GM21447 (cell line): ENCODE measurements at regions not wholly inside any gene's neighbourhood (a gene's known extent, or its start where the extent isn't known, plus 50 kb on each side); places are given as distances from the start of the nearest gene placed in this dataset.

ENCODE experiments used
- ATAC-seq: cut with Tn5 transposase; IDR thresholded peaks from one replicate; pipeline ENCODE4 v1.9.1; 2021; ENCODE audit not compliant: unreplicated experiment

GRCh38 chr7:42395607-42396006, 158.6 kb upstream of the GLI3 start:
- ATAC-seq, result no peak

- ATAC-seq, result no peak
These were observed 155.8 kb upstream of the GLI3 start for GRCh38 chr7:42392826-42393225.

GRCh38 chr7:42389697-42390096, 152.7 kb upstream of the GLI3 start:
- ATAC-seq, result no peak

- ATAC-seq, result no peak
These were observed 148.9 kb upstream of the GLI3 start for GRCh38 chr7:42385912-42386311.

- ATAC-seq, result no peak
These were observed 144.2 kb upstream of the GLI3 start for GRCh38 chr7:42381161-42381560.

GRCh38 chr7:42380401-42380800, 143.4 kb upstream of the GLI3 start:
- ATAC-seq, result no peak

- ATAC-seq, result no peak
These were observed 141.1 kb upstream of the GLI3 start for GRCh38 chr7:42378149-42378548.

- ATAC-seq, result no peak
These were observed 136.3 kb upstream of the GLI3 start for GRCh38 chr7:42373285-42373684.

- ATAC-seq, result no peak
These were observed 135.5 kb upstream of the GLI3 start for GRCh38 chr7:42372479-42372878.

GRCh38 chr7:42359946-42360345, 122.9 kb upstream of the GLI3 start:
- ATAC-seq, result no peak

GRCh38 chr7:42351316-42351935, 114.4 kb upstream of the GLI3 start:
- no peak for ATAC-seq

GRCh38 chr7:42350801-42351200, 113.8 kb upstream of the GLI3 start:
- ATAC-seq, result no peak

- ATAC-seq, result no peak
These were observed 111.6 kb upstream of the GLI3 start for GRCh38 chr7:42348631-42349030.

GRCh38 chr7:42348071-42348470, 111.1 kb upstream of the GLI3 start:
- ATAC-seq, result no peak

- no peak for ATAC-seq
These were observed 110.6 kb upstream of the GLI3 start for GRCh38 chr7:42347616-42348015.

GRCh38 chr7:42345478-42346299, 108.7 kb upstream of the GLI3 start:
- no peak for ATAC-seq

- no peak for ATAC-seq
These were observed 107.3 kb upstream of the GLI3 start for GRCh38 chr7:42344198-42344755.

- ATAC-seq, result no peak
These were observed 105.4 kb upstream of the GLI3 start for GRCh38 chr7:42342381-42342780.

- no peak for ATAC-seq
These were observed 103.4 kb upstream of the GLI3 start for GRCh38 chr7:42340436-42340835.

GRCh38 chr7:42338916-42339540, 102.0 kb upstream of the GLI3 start:
- ATAC-seq, result no peak

GRCh38 chr7:42338231-42338915, 101.4 kb upstream of the GLI3 start:
- ATAC-seq, result no peak
